ENCODE measurements at regions not wholly inside any gene's neighbourhood (a gene's known extent, or its start where the extent isn't known, plus 50 kb on each side); places are given as distances from the start of the nearest gene placed in this dataset.
A peak's percentile ranks its signal among the peaks of the same experiment; 100 is the strongest.

GRCh38 chr1:70836456-70836855 is 211.2 kb downstream of the PTGER3 start:
- in situ Hi-C loops (cut with MboI; ENCODE audit: low sequenced_read_pairs), result no loop called here
- no peaks in the 10 kb centered on the region; the same call in 1 of the 2 replicates for H3K9me3 ChIP-seq
- H3K27me3 ChIP-seq (ENCODE audit: low read depth), result no peaks in the 10 kb centered on the region
- H3K4me3 ChIP-seq, result no peak overlapping the region
- peaks cover 7% of the 10 kb centered on the region for H3K4me1 ChIP-seq
- DNase-seq (ENCODE audit: low spot score in 2 of 2), result no peak
- H3K36me3 ChIP-seq (replicated peaks), result no peaks in the 10 kb centered on the region

DNA sequence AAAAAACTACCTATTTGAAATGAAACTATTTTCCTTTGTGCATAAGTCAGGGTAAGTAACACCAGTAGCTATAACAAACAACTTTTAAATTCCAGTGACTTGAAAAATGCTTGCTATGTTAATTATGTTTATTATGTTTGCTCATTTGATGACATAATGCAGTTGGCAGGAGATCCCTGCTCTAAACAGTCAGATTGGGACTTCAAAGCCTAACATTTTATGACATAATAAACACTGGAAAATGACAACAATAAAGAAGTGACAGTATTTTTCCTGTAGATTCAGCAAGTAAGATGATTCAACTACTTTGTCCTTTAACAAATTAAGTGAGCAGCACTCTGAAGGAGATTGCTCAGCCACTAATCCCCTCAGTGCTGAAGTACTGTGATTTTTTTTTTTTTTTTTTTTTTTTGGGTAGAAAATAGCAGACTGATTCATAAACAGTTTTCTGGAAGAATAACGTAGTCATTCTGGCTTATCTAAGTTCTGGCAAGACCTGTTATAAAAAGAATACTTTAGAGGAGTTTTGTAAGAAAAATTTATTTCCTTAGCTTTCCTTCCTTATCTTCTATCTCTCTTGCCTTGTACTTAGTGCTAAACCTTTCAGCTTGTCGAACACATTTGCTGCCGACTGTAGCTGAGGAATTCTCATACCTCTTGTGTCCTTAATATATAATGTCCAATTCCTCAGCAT is 207.2 kb downstream of the PTGER3 start:
- in situ Hi-C loops (cut with MboI; ENCODE audit: low sequenced_read_pairs), result no loop called here
- no peaks in the 10 kb centered on the region for H3K9me3 ChIP-seq
- H3K27me3 ChIP-seq (ENCODE audit: low read depth), result no peaks in the 10 kb centered on the region
- H3K4me1 ChIP-seq, result peaks cover 3% of the 10 kb centered on the region
- H3K4me3 ChIP-seq, result no peak overlapping the region
- DNase-seq (ENCODE audit: low spot score in 2 of 2), result no peak
- H3K36me3 ChIP-seq (replicated peaks), result no peaks in the 10 kb centered on the region

DNA sequence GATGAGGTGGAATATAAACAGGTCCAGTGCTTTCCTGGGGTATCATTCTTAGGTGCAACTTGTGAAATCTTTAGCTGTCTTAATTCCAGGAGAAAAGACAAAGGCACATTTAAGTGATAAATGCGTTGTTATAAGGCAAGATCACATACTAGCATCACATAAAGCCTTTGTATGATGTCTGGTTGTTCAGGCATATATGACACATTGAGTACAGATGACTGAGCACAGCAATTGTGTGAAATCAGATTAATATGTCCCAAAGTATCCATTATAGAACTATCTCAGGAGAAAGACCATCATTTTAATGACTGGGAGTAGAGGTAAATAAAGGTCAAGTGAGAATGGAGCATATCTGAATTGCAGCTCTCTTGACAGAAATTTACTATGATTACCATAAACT is 205.1 kb downstream of the PTGER3 start:
- H3K36me3 ChIP-seq (replicated peaks), result no peaks in the 10 kb centered on the region
- H3K4me1 ChIP-seq, result peaks cover 3% of the 10 kb centered on the region
- DNase-seq (ENCODE audit: low spot score in 2 of 2), result no peak
- H3K4me3 ChIP-seq, result no peak overlapping the region
- in situ Hi-C loops (cut with MboI; ENCODE audit: low sequenced_read_pairs), result no loop called here
- no peaks in the 10 kb centered on the region for H3K27me3 ChIP-seq (ENCODE audit: low read depth)
- H3K9me3 ChIP-seq, result no peaks in the 10 kb centered on the region

DNA sequence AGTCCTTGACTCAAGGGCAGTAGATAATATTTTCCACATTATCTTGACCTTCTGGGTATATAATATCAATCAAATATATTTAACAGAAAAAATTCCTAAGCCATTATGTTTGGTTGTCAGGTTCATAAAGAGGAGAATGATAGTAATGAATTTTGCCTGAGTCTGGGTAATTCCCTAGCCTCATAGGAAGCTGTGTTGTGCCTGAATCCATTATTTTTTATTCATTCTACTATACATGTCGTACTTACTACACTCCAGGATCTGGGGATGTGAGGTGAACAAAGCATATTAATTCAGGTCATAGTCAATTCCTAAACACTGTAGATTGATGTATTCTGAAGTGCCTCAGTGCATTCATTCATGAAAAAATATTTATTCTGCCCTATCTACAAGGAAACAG is 204.2 kb downstream of the PTGER3 start:
- Histone ChIP-seq H3K4me1 (peaks cover 3% of the 10 kb centered on the region), H3K27me3 (ENCODE audit: low read depth) (no peaks in the 10 kb centered on the region), H3K4me3 (no peak overlapping the region), H3K9me3 (no peaks in the 10 kb centered on the region), H3K36me3 (replicated peaks) (no peaks in the 10 kb centered on the region)
- DNase-seq (ENCODE audit: low spot score in 2 of 2), result no peak
- in situ Hi-C loops (cut with MboI; ENCODE audit: low sequenced_read_pairs), result no loop called here

GRCh38 chr1:70847013-70847412 is 200.6 kb downstream of the PTGER3 start:
- no peak overlapping the region for H3K4me3 ChIP-seq
- peaks cover 3% of the 10 kb centered on the region for H3K4me1 ChIP-seq
- H3K9me3 ChIP-seq, result 0 out of 2 replicates have a peak, but pooled peaks cover 2% of the 10 kb centered on the region
- in situ Hi-C loops (cut with MboI; ENCODE audit: low sequenced_read_pairs), result no loop called here
- H3K36me3 ChIP-seq (replicated peaks), result no peaks in the 10 kb centered on the region
- peak in 1 of 2 experiments; percentile 16 for DNase-seq (ENCODE audit: low spot score in 2 of 2)
- H3K27me3 ChIP-seq (ENCODE audit: low read depth), result no peaks in the 10 kb centered on the region

DNA sequence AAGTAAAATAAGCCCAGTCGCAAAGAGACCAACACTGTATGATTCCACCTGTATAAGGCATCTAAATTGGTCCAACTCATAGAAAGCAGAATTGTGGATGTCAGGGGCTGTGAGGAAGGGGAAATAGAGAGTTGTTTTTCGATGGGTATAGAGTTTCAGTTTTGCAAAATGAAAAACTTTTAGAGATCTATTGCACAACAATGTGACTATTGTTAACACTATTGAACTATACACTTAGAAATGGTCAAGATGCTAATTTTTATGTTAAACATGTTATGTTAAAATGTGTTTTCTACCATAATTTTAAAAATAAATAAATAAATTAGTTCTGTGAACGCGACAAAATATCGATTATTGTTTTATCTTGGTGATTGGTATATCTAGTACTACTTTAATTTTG is 192.4 kb downstream of the PTGER3 start:
- Histone ChIP-seq H3K27me3 (ENCODE audit: low read depth) (no peaks in the 10 kb centered on the region), H3K36me3 (replicated peaks) (no peaks in the 10 kb centered on the region), H3K4me1 (no peaks in the 10 kb centered on the region), H3K4me3 (no peak overlapping the region), H3K9me3 (0 out of 2 replicates have a peak, but pooled peaks cover 2% of the 10 kb centered on the region)
- in situ Hi-C loops (cut with MboI; ENCODE audit: low sequenced_read_pairs), result no loop called here
- DNase-seq (ENCODE audit: low spot score in 2 of 2), result no peak

- H3K27me3 ChIP-seq (ENCODE audit: low read depth), result no peaks in the 10 kb centered on the region
- H3K36me3 ChIP-seq (replicated peaks), result no peaks in the 10 kb centered on the region
- in situ Hi-C loops (cut with MboI; ENCODE audit: low sequenced_read_pairs), result no loop called here
- no peak overlapping the region for H3K4me3 ChIP-seq
- no peak for DNase-seq (ENCODE audit: low spot score in 2 of 2)
- no peaks in the 10 kb centered on the region for H3K4me1 ChIP-seq
- H3K9me3 ChIP-seq, result 0 out of 2 replicates have a peak, but pooled peaks cover 2% of the 10 kb centered on the region
Observed at GRCh38 chr1:70856201-70856600, 191.4 kb downstream of the PTGER3 start.

- Histone ChIP-seq H3K4me1 (no peaks in the 10 kb centered on the region), H3K36me3 (replicated peaks) (no peaks in the 10 kb centered on the region), H3K27me3 (ENCODE audit: low read depth) (no peaks in the 10 kb centered on the region), H3K9me3 (no peaks in the 10 kb centered on the region), H3K4me3 (no peak overlapping the region)
- DNase-seq (ENCODE audit: low spot score in 2 of 2), result no peak
- in situ Hi-C loops (cut with MboI; ENCODE audit: low sequenced_read_pairs), result no loop called here
Observed at GRCh38 chr1:70863239-70863638, 184.4 kb downstream of the PTGER3 start.

- Histone ChIP-seq H3K4me1 (no peaks in the 10 kb centered on the region), H3K36me3 (replicated peaks) (no peaks in the 10 kb centered on the region), H3K9me3 (no peaks in the 10 kb centered on the region), H3K27me3 (ENCODE audit: low read depth) (no peaks in the 10 kb centered on the region), H3K4me3 (no peak overlapping the region)
- no peak for DNase-seq (ENCODE audit: low spot score in 2 of 2)
- in situ Hi-C loops (cut with MboI; ENCODE audit: low sequenced_read_pairs), result no loop called here
Observed at GRCh38 chr1:70864302-70864701, 183.3 kb downstream of the PTGER3 start.

DNA sequence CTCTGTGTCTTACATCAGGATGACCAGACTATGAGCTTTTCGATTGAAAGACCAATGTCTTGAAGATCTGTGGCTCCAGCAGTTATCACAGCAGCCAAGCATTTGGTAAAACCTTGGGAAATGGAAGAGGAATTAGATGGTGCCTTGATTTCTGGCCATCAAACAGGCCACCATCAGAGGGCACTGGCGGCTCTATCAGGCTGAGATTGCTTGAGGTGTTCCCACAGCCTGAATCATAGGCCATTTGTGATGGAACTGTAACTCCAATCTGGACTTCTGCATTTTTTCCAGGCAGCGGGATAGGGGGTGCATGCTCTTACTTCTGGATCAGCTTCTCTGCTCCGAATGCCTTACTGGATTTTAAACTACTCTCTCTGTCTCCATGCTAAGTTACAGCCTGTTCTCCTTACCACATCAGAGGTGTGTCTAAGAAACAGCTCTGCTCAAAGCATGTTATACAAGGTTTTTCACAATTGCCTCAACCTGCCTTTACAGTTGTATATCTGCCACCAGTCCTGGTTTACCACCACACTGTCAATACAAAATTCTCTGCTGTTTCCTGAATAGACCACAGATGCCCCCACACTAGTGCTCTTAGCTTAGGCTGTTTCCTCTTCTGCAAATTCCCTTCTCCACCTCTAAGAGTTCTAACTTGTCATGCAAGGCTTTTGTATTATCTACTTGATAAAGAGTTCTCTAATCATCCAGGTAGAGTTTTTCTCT is 180.9 kb downstream of the PTGER3 start:
- Histone ChIP-seq H3K9me3 (no peaks in the 10 kb centered on the region), H3K4me3 (no peak overlapping the region), H3K36me3 (replicated peaks) (no peaks in the 10 kb centered on the region), H3K4me1 (no peaks in the 10 kb centered on the region), H3K27me3 (ENCODE audit: low read depth) (no peaks in the 10 kb centered on the region)
- in situ Hi-C loops (cut with MboI; ENCODE audit: low sequenced_read_pairs), result no loop called here
- DNase-seq (ENCODE audit: low spot score in 2 of 2), result no peak

DNA sequence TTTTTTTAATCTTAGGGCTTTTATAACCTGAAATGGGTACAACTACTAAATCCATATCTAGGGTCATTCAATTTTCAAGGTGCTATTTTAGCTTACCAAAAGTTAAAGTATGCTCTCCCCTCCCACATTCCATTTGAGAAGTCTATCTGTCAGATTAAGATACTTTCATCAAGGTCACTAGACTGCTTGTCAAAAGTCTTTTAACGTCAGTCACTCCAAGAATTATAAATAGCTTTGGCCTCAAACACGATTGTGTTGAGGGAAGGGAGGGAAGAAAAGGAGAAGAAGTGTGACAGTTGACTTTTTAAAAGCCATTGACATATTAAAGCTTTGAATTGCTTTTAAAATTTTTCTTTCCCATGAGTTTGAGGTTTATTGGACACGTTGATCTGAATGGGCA is 175.8 kb downstream of the PTGER3 start:
- Histone ChIP-seq H3K9me3 (no peaks in the 10 kb centered on the region), H3K27me3 (ENCODE audit: low read depth) (no peaks in the 10 kb centered on the region), H3K36me3 (replicated peaks) (no peaks in the 10 kb centered on the region), H3K4me3 (no peak overlapping the region), H3K4me1 (no peaks in the 10 kb centered on the region)
- no peak for DNase-seq (ENCODE audit: low spot score in 2 of 2)
- in situ Hi-C loops (cut with MboI; ENCODE audit: low sequenced_read_pairs), result no loop called here

GRCh38 chr1:70874063-70874462 is 173.6 kb downstream of the PTGER3 start:
- Histone ChIP-seq H3K4me1 (no peaks in the 10 kb centered on the region), H3K27me3 (ENCODE audit: low read depth) (no peaks in the 10 kb centered on the region), H3K4me3 (no peak overlapping the region), H3K36me3 (replicated peaks) (no peaks in the 10 kb centered on the region), H3K9me3 (no peaks in the 10 kb centered on the region)
- in situ Hi-C loops (cut with MboI; ENCODE audit: low sequenced_read_pairs), result no loop called here
- DNase-seq (ENCODE audit: low spot score in 2 of 2), result no peak

DNA sequence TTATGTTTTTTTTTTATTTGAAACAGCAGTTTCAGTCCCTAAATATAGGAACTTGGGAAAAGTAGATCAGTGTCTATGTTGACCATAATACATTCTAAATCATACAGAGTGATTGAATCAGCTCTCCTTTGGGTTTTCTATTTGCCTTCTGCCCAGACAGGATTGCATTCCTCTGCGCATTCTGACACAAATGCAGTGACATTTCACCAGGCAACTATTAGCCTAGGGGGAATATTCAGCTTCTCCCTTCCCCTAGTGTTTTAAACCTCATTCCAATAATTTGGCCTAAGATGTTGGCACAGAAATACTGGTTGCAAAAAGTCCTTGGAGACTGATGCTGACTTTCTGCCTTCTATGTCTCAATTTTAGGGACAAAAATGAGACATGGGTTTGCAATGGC is 172.8 kb downstream of the PTGER3 start:
- Histone ChIP-seq H3K4me1 (no peaks in the 10 kb centered on the region), H3K9me3 (no peaks in the 10 kb centered on the region), H3K4me3 (no peak overlapping the region), H3K27me3 (ENCODE audit: low read depth) (no peaks in the 10 kb centered on the region), H3K36me3 (replicated peaks) (no peaks in the 10 kb centered on the region)
- DNase-seq (ENCODE audit: low spot score in 2 of 2), result no peak
- in situ Hi-C loops (cut with MboI; ENCODE audit: low sequenced_read_pairs), result no loop called here

DNA sequence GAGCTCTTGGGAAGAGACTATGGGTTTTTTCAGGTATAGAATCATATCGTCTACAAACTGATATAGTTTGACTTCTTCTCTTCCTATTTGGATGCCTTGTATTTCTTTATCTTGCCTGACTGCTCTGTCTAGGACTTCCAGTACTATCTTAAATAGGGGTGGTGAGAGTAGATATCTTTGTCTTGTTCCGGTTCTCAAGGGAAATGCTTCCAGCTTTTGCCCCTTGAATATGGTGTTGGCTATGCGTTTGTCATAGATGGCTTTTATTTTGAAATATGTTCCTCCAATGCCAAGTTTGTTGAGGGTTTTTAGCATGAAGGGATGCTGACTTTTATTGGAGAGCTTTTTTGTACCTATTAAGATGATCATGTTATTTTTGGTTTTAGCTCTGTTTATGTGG is 170.3 kb downstream of the PTGER3 start:
- Histone ChIP-seq H3K4me3 (no peak overlapping the region), H3K36me3 (replicated peaks) (no peaks in the 10 kb centered on the region), H3K4me1 (no peaks in the 10 kb centered on the region), H3K27me3 (ENCODE audit: low read depth) (no peaks in the 10 kb centered on the region), H3K9me3 (no peaks in the 10 kb centered on the region)
- in situ Hi-C loops (cut with MboI; ENCODE audit: low sequenced_read_pairs), result no loop called here
- no peak for DNase-seq (ENCODE audit: low spot score in 2 of 2)

All from HAP-1 (cell line).